Body of pancreas (tissue), 4 donors: ENCODE measurements at regions not wholly inside any gene's neighbourhood (a gene's known extent, or its start where the extent isn't known, plus 50 kb on each side); places are given as distances from the start of the nearest gene placed in this dataset.

Source experiments
- POLR2A ChIP-seq, 3 donors: fragments of 450-650 bp; IDR thresholded peaks; one replicate each; pipeline ENCODE4 v1.6.1; 2016; ENCODE audit warnings: antibody characterized with exemption in 3 of 3, mild to moderate bottlenecking in 2 of 3
- TF ChIP-seq, protein P1 (sequence below), 7 experiments: fragments of 450-650 bp in 4 of 7; fragments of 200-600 bp in 3 of 7; sonication (generic) in 3 of 7; IDR thresholded peaks; one replicate each; pipeline ENCODE4 v1.5.1; 2016 to 2019; ENCODE audit warnings: antibody characterized with exemption in 7 of 7

GRCh38 chr9:135228983-135229625, 141.6 kb downstream of the OLFM1 start:
- TF ChIP-seq, protein P1, sequence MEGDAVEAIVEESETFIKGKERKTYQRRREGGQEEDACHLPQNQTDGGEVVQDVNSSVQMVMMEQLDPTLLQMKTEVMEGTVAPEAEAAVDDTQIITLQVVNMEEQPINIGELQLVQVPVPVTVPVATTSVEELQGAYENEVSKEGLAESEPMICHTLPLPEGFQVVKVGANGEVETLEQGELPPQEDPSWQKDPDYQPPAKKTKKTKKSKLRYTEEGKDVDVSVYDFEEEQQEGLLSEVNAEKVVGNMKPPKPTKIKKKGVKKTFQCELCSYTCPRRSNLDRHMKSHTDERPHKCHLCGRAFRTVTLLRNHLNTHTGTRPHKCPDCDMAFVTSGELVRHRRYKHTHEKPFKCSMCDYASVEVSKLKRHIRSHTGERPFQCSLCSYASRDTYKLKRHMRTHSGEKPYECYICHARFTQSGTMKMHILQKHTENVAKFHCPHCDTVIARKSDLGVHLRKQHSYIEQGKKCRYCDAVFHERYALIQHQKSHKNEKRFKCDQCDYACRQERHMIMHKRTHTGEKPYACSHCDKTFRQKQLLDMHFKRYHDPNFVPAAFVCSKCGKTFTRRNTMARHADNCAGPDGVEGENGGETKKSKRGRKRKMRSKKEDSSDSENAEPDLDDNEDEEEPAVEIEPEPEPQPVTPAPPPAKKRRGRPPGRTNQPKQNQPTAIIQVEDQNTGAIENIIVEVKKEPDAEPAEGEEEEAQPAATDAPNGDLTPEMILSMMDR (IDR thresholded peaks at IDR 0.05), result no peak
- TF ChIP-seq POLR2A (IDR thresholded peaks at IDR 0.05), result no peak
